Ascending aorta (tissue), 2 donors: ENCODE measurements at regions not wholly inside any gene's neighbourhood (a gene's known extent, or its start where the extent isn't known, plus 50 kb on each side); places are given as distances from the start of the nearest gene placed in this dataset.

Experiments
- DNase-seq, 2 donors: peaks; one replicate each; pipeline ENCODE4 v3.0.0-alpha.2; 2019; ENCODE audit warnings: low spot score in 2 of 2
- H3K27ac ChIP-seq, 2 donors: fragments of 200-600 bp; sonication (generic); one replicate each; pipeline ENCODE4 v1.5.1; 2016 to 2017; ENCODE audit warnings: mild to moderate bottlenecking in 1 of 2
- H3K27me3 ChIP-seq: fragments of 200-600 bp; sonication (generic); one replicate; pipeline ENCODE4 v1.5.1; 2017
- H3K36me3 ChIP-seq, 2 donors: fragments of 200-600 bp; sonication (generic); one replicate each; pipeline ENCODE4 v1.5.1; 2016
- H3K4me1 ChIP-seq, 2 donors: fragments of 200-600 bp; sonication (generic); one replicate each; pipeline ENCODE4 v1.5.1; 2016 to 2017; ENCODE audit warnings: mild to moderate bottlenecking in 1 of 2
- H3K4me3 ChIP-seq, 2 donors: fragments of 200-600 bp; sonication (generic); one replicate each; pipeline ENCODE4 v1.5.1; 2016 to 2017; ENCODE audit warnings: mild to moderate bottlenecking in 1 of 2
- H3K9me3 ChIP-seq, 2 donors: fragments of 200-600 bp; sonication (generic); one replicate each; pipeline ENCODE4 v1.5.1; 2016
- intact Hi-C: fragments of 100-400 bp; cut with DNase I; formaldehyde crosslinking; loops from one replicate; pipeline ENCODE4 v1.15.1; 2023
- TF ChIP-seq, protein P1 (sequence below), 3 experiments: fragments of 200-600 bp in 2 of 3; fragments of 450-650 bp in 1 of 3; sonication (generic) in 2 of 3; IDR thresholded peaks; one replicate each; pipeline ENCODE4 v1.5.1; 2016 to 2019; ENCODE audit warnings: antibody characterized with exemption in 3 of 3, mild to moderate bottlenecking in 1 of 3, moderate library complexity in 1 of 3

- H3K4me1 ChIP-seq = no peaks in the 10 kb centered on the region
- no peaks in the 10 kb centered on the region for H3K36me3 ChIP-seq
- no peaks in the 10 kb centered on the region for H3K27me3 ChIP-seq
- no peak overlapping the region for H3K27ac ChIP-seq
- TF ChIP-seq, protein P1, sequence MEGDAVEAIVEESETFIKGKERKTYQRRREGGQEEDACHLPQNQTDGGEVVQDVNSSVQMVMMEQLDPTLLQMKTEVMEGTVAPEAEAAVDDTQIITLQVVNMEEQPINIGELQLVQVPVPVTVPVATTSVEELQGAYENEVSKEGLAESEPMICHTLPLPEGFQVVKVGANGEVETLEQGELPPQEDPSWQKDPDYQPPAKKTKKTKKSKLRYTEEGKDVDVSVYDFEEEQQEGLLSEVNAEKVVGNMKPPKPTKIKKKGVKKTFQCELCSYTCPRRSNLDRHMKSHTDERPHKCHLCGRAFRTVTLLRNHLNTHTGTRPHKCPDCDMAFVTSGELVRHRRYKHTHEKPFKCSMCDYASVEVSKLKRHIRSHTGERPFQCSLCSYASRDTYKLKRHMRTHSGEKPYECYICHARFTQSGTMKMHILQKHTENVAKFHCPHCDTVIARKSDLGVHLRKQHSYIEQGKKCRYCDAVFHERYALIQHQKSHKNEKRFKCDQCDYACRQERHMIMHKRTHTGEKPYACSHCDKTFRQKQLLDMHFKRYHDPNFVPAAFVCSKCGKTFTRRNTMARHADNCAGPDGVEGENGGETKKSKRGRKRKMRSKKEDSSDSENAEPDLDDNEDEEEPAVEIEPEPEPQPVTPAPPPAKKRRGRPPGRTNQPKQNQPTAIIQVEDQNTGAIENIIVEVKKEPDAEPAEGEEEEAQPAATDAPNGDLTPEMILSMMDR (IDR thresholded peaks at IDR 0.05) = no peak
- DNase-seq = no peak
- no peak overlapping the region for H3K4me3 ChIP-seq
- no peaks in the 10 kb centered on the region for H3K9me3 ChIP-seq
- intact Hi-C loops = no loop called here
Measured at GRCh38 chr18:33802955-33803354, 224.9 kb downstream of the ASXL3 start.
